C4-2B (cell line): ENCODE measurements at regions not wholly inside any gene's neighbourhood (a gene's known extent, or its start where the extent isn't known, plus 50 kb on each side); places are given as distances from the start of the nearest gene placed in this dataset.

Source experiments
- ZFX ChIP-seq: fragments of 450-650 bp; IDR thresholded peaks from 2 replicates; pipeline ENCODE4 v1.6.1; 2017
- TF ChIP-seq, protein P1 (sequence below): fragments of 450-650 bp; conservative IDR thresholded peaks from 2 replicates; pipeline ENCODE4 v1.5.1; 2017; ENCODE audit warnings: mild to moderate bottlenecking

DNA sequence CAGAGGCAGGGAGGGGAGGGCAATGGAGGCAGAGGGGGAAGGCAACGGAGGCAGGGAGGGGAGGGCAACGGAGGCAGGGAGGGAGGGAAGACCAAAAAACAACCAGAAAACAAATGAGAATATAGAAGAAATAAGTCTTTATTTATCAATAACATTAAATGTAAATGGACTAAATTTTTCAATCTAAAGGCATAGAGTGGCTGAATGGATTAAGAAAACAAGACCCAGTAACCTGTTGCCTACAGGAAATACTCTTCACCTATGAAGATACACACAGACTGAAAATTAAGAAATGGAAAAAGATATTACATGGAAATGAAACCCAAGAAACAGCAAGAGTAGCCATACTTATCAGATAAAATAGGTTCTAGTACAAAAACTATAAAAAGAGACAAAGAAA, 536.3 kb downstream of the TBC1D4 start:
- TF ChIP-seq, protein P1, sequence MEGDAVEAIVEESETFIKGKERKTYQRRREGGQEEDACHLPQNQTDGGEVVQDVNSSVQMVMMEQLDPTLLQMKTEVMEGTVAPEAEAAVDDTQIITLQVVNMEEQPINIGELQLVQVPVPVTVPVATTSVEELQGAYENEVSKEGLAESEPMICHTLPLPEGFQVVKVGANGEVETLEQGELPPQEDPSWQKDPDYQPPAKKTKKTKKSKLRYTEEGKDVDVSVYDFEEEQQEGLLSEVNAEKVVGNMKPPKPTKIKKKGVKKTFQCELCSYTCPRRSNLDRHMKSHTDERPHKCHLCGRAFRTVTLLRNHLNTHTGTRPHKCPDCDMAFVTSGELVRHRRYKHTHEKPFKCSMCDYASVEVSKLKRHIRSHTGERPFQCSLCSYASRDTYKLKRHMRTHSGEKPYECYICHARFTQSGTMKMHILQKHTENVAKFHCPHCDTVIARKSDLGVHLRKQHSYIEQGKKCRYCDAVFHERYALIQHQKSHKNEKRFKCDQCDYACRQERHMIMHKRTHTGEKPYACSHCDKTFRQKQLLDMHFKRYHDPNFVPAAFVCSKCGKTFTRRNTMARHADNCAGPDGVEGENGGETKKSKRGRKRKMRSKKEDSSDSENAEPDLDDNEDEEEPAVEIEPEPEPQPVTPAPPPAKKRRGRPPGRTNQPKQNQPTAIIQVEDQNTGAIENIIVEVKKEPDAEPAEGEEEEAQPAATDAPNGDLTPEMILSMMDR: no peak
- no peak for TF ChIP-seq ZFX
